GM12875 (cell line): ENCODE measurements at regions not wholly inside any gene's neighbourhood (a gene's known extent, or its start where the extent isn't known, plus 50 kb on each side); places are given as distances from the start of the nearest gene placed in this dataset.

Experiments used
- H3K4me3 ChIP-seq: one replicate; pipeline ENCODE4 v1.5.1; 2011; ENCODE audit warnings: low read depth, low read length, control low read depth
- TF ChIP-seq, protein P1 (sequence below): IDR thresholded peaks from 2 replicates; pipeline ENCODE4 v1.5.1; 2011; ENCODE audit warnings: low read depth, mild to moderate bottlenecking, control low read depth, inconsistent platforms, low read length, moderate library complexity, borderline replicate concordance; ENCODE audit not compliant: insufficient read depth

- no peak overlapping the region for H3K4me3 ChIP-seq
- TF ChIP-seq, protein P1, sequence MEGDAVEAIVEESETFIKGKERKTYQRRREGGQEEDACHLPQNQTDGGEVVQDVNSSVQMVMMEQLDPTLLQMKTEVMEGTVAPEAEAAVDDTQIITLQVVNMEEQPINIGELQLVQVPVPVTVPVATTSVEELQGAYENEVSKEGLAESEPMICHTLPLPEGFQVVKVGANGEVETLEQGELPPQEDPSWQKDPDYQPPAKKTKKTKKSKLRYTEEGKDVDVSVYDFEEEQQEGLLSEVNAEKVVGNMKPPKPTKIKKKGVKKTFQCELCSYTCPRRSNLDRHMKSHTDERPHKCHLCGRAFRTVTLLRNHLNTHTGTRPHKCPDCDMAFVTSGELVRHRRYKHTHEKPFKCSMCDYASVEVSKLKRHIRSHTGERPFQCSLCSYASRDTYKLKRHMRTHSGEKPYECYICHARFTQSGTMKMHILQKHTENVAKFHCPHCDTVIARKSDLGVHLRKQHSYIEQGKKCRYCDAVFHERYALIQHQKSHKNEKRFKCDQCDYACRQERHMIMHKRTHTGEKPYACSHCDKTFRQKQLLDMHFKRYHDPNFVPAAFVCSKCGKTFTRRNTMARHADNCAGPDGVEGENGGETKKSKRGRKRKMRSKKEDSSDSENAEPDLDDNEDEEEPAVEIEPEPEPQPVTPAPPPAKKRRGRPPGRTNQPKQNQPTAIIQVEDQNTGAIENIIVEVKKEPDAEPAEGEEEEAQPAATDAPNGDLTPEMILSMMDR = no peak
These were observed 206.0 kb downstream of the DMRT2 start for GRCh38 chr9:1256178-1256577.

- TF ChIP-seq, protein P1 = no peak
- H3K4me3 ChIP-seq = no peak overlapping the region
These were observed 211.1 kb downstream of the DMRT2 start for GRCh38 chr9:1261266-1261665.

DNA sequence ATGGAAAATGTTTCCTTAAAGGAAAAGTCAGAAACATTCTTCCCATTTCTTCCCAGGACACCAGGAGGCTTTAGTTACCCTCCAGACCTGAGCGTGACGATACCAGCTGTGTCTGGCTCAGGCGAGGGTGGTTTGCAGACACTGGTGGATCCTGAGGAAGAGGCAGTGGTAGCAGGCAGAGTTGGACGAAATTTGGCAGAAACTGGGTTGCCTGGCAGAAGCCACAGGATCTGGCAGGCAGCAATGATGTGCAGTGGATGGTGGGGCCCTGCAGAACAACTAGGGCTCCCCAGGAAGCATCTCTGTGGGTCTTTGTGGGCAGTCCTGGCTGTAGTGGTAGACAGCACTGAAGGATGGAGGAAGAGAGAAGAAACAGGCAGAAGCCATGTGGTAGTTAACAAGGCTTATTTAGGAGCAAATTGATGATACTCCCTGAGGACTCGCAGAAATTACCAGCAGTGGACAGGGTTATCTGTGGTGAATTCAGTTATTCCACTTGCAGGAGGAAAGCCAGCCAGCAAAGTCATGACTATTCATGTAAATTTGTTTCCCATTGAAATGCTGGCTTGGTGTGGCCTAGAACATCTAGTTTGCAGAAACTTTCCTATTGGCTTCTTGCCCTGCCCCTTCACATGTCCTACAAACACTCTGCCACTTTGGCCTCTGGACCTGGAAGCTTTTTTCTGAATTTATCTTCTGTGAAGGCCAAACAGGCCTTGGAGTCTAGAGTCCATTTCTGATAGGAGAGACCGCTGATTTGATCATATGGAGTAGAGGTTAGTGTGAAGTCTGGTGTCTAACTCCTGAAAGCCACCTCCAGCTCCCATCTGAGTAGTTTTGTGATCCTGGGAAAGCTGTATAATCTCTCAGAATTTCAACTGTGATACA is 212.0 kb downstream of the DMRT2 start:
- H3K4me3 ChIP-seq = no peak overlapping the region
- TF ChIP-seq, protein P1 = no peak

GRCh38 chr9:1267141-1267570 is 217.0 kb downstream of the DMRT2 start:
- TF ChIP-seq, protein P1 = no peak
- no peak overlapping the region for H3K4me3 ChIP-seq

GRCh38 chr9:1267581-1267980 is 217.4 kb downstream of the DMRT2 start:
- TF ChIP-seq, protein P1 = no peak
- H3K4me3 ChIP-seq = no peak overlapping the region

- H3K4me3 ChIP-seq = no peak overlapping the region
- TF ChIP-seq, protein P1 = no peak
These were observed 219.6 kb downstream of the DMRT2 start for GRCh38 chr9:1269533-1270315.
